ENCODE measurements at regions not wholly inside any gene's neighbourhood (a gene's known extent, or its start where the extent isn't known, plus 50 kb on each side); places are given as distances from the start of the nearest gene placed in this dataset.
"Not testable (repeated sequence)": the region's sequence is repeated elsewhere in the genome, so short reads cannot be mapped to it uniquely, and the experiment has no call there.

- DNase-seq (ENCODE audit: low read depth in 1 of 2, low spot score in 1 of 2), result no peak
Observed at GRCh38 chr14:86331341-86331740, 801.4 kb downstream of the FLRT2 start.

- no peak for DNase-seq (ENCODE audit: low read depth in 1 of 2, low spot score in 1 of 2)
Observed at GRCh38 chr14:86321151-86321550, 791.2 kb downstream of the FLRT2 start.

DNA sequence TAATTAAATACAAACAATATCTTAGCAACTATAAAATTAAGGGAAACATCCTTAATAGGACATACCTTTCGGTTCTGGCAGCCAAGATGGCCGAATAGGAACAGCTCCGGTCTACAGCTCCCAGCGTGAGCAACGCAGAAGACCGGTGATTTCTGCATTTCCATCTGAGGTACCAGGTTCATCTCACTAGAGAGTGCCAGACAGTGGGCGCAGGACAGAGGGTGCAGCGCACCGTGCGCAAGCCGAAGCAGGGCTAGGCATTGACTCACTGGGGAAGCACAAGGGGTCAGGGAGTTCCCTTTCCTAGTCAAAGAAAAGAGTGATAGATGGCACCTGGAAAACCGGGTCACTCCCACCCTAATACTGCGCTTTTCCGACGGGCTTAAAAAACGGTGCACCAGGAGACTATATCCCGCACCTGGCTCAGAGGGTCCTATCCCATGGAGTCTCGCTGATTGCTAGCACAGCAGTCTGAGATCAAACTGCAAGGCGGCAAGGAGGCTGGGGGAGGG lies 782.3 kb downstream of the FLRT2 start:
- not testable (repeated sequence) for DNase-seq (ENCODE audit: low read depth in 1 of 2, low spot score in 1 of 2)

DNA sequence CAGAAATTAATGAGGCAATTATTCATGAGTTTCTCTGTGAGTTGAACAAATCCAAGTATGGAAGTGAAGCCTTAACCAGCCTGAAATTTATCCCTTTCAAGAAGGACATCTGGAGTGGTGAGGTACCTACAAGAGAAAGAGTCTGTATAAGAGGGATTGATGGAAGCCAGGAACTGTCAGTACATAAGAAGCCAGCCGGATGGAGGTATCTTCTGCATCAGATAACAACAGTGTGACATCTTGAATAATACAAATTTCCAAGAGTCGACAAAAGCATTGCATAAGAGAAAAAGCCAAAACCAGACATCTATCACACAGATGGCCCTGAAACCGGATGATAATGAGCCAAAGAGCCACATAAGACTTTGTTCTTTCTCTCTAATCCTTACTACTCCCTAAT lies 781.2 kb downstream of the FLRT2 start:
- DNase-seq (ENCODE audit: low read depth in 1 of 2, low spot score in 1 of 2), result no peak

- DNase-seq (ENCODE audit: low read depth in 1 of 2, low spot score in 1 of 2), result no peak
Observed at GRCh38 chr14:86310611-86311010, 780.7 kb downstream of the FLRT2 start.

DNA sequence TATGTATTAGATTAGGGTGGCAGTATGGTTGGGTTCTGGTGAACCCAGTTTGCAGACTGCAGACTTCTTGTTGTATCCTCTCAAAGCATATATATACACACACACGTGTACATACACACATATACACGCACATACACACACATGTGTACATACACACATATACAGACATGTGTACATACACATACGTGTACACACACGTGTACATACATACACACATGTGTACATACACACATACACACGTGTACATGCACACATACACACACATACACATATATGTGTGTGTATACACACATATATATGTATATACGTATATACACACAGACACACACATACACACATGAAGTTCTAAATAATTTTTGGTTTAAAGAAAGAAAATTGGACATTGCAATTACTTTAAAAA lies 780.2 kb downstream of the FLRT2 start:
- DNase-seq (ENCODE audit: low read depth in 1 of 2, low spot score in 1 of 2), result no peak

DNA sequence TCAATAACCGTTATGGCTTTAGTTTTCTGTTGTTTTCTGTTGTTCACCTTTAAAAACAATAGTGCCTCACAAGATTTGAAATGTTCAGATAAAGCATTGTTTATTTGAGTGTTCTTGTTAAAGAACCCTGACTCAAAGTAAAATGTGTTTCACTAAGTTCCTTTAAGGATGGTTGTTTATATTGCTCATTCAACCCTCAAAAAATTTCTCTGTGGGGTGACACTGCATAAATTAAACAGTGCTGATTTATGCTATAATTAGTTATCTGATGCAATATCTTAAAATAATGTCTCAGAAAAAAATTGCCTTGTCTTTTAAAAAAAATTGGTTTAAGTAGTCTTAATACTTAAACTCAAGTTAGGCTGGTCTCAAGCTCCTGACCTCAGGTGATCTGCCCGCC lies 775.1 kb downstream of the FLRT2 start:
- no peak for DNase-seq (ENCODE audit: low read depth in 1 of 2, low spot score in 1 of 2)

DNA sequence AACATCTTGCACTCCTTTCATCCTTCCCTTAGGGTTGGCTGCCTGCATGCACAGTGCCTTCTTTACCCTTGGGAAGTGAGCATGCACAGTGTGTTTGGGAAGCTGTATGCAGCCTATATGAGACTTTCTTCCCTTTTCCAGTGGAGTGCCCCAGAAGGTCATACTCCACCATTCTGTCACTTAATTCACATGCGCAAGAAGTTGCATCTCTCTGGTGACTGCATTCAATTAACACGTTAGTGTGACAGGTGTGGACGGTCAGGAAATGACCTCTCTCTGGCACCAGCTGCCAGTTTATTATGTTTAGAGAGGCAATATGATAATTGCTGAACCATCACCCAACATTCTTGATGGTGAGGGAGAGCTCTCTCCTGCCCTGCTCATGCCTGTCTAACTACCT lies 770.0 kb downstream of the FLRT2 start:
- DNase-seq (ENCODE audit: low read depth in 1 of 2, low spot score in 1 of 2), result no peak

GRCh38 chr14:86296173-86296572 lies 766.2 kb downstream of the FLRT2 start:
- DNase-seq (ENCODE audit: low read depth in 1 of 2, low spot score in 1 of 2), result no peak

GRCh38 chr14:86288336-86288735 lies 758.4 kb downstream of the FLRT2 start:
- no peak for DNase-seq (ENCODE audit: low read depth in 1 of 2, low spot score in 1 of 2)

DNA sequence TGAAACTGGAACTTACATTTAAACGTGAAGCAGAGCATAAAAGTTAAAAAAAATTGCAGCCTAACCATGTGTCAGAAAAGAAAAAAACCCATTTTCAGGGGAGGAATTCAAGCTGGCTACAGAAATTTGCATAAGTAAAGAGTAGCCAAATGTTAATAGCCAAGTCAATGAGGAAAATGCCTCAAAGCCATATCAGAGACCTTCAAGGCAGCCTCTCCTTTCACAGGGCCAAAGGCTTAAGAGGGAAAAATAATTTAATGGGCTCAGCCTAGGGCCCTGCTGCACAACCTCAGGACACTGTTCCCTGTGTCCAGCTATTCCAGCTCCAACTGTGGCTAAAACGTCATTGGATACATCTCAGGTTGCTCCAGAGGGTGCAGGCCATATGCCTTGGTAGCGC lies 749.5 kb downstream of the FLRT2 start:
- no peak for DNase-seq (ENCODE audit: low read depth in 1 of 2, low spot score in 1 of 2)

DNA sequence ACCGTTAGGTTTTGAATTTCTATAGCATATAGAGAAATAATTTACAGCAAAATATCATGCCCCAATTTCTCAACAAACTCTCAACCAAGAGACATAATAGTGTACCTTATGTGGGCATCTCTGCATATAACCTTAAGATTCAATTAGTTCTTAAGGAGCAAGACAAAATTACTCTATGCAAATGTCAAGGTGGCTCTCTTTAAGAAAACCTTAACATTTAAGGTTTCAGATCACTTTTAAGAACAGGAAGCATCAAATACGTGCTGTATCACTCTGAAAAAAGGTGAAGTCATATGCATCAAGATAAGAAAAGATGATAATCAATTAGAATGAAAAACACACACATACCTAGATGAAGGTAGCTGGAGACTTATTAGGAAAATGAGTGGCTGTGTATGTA lies 728.0 kb downstream of the FLRT2 start:
- no peak for DNase-seq (ENCODE audit: low read depth in 1 of 2, low spot score in 1 of 2)

GRCh38 chr14:86243158-86243557 lies 713.2 kb downstream of the FLRT2 start:
- DNase-seq (ENCODE audit: low read depth in 1 of 2, low spot score in 1 of 2), result no peak

GRCh38 chr14:86237733-86238132 lies 707.8 kb downstream of the FLRT2 start:
- DNase-seq (ENCODE audit: low read depth in 1 of 2, low spot score in 1 of 2), result no peak

DNA sequence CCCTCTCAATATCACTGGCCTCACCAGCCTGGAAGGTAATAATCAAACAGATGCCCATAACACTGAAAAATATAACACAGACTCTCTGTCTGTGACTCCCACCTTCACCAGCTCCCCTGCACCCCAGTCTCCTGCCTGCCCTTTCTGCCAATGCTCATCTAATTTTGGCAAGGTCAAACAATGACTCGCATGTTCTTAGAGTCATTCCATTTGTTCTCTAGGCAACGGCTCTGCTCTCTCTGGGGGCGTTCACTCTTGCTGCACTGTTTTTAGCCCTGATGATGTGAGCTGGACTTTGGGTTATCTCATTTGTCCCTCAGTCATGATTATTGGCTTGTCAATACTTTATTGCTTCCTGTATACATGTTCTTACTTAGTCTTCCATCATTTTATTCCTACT lies 691.8 kb downstream of the FLRT2 start:
- DNase-seq (ENCODE audit: low read depth in 1 of 2, low spot score in 1 of 2), result no peak

- no peak for DNase-seq (ENCODE audit: low read depth in 1 of 2, low spot score in 1 of 2)
Observed at GRCh38 chr14:86221000-86221399, 691.1 kb downstream of the FLRT2 start.

GRCh38 chr14:86217523-86217922 lies 687.6 kb downstream of the FLRT2 start:
- no peak for DNase-seq (ENCODE audit: low read depth in 1 of 2, low spot score in 1 of 2)

GRCh38 chr14:86203843-86204242 lies 673.9 kb downstream of the FLRT2 start:
- DNase-seq (ENCODE audit: low read depth in 1 of 2, low spot score in 1 of 2), result no peak

GRCh38 chr14:86196471-86196870 lies 666.5 kb downstream of the FLRT2 start:
- DNase-seq (ENCODE audit: low read depth in 1 of 2, low spot score in 1 of 2), result no peak

GRCh38 chr14:86193756-86194155 lies 663.8 kb downstream of the FLRT2 start:
- no peak for DNase-seq (ENCODE audit: low read depth in 1 of 2, low spot score in 1 of 2)

DNA sequence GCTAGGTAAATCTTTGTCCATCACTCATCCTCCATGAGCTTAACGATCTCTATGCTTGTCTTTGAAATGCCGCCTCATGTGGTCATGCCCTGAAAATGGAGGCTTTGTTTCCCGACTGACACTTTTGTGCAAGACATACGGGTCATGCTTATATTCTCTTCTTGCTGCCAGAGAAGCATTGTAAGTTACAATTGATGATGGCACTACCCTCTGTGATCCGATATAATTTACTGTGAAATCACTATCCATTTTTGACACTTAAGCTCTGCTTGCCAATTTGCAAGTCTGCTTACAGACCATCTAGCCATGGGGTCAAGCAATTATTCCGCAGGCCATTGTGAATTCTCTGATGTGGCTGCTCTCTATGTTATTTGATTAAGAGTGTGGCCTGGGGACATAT lies 650.0 kb downstream of the FLRT2 start:
- DNase-seq (ENCODE audit: low read depth in 1 of 2, low spot score in 1 of 2), result no peak

DNA sequence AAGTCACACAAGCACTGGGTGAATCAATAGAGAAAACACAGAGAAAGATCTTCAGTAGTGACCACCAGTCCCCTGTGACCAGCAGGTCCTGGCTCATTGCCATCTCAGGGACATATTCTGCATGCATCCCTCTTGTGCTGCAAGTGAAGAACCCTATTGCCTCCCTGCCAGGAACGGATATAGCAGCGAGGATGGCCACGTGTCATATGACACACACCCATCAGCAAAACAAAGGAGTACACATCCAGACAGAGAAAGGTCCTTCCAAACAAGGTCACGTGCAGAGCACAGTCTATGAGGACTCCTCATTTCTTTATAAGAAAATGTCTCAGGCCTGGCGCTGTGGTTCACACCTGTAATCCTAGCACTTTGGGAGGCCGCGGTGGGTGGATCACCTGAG lies 638.4 kb downstream of the FLRT2 start:
- DNase-seq (ENCODE audit: low read depth in 1 of 2, low spot score in 1 of 2), result no peak

DNA sequence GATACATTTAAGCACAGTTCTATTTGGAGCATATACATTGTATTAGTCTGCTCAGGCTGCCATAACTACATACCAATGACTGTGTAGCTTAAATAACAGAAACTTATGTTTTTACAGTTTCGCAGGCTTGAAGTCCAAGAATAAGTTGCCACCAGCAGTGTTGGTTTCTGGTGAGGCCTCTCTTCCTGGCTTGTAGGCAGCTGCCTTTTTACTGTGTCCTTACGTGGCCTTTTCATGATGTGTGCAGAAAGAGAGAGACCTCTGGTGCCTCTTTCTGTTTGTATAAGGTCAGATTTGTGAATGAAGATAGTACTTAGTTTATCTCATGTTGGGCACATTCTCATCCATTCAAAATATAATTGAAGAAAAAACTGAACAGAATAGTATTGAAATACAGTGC lies 636.6 kb downstream of the FLRT2 start:
- DNase-seq (ENCODE audit: low read depth in 1 of 2, low spot score in 1 of 2), result no peak

DNA sequence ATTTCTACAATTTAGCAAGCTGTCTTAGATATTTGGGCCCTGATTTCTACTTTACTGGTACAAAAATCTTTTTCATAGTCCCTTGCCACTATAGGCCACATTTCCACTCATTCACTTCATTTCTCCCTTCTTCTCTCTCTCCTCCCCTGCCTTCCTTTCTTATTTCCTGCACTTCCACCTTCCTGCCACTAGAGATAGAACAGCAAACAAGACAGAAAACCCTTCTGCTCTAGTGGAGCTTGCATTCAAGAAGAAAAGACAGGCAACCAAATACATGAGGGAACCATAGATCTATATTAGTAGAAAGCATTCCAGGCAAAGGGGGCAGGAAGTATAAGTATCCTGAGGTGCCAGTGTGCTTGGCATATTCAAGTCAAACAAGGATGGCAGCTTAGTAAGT lies 623.5 kb downstream of the FLRT2 start:
- DNase-seq (ENCODE audit: low read depth in 1 of 2, low spot score in 1 of 2), result no peak

Data from stimulated activated CD4-positive, alpha-beta T cell treated with anti-CD3 and anti-CD28 coated beads, Interleukin-15, amount 100 ng/mL, for 1 hour (primary cell).